ENCODE measurements at regions not wholly inside any gene's neighbourhood (a gene's known extent, or its start where the extent isn't known, plus 50 kb on each side); places are given as distances from the start of the nearest gene placed in this dataset.

- no peak for DNase-seq (ENCODE audit: extremely low read depth, low read depth)
- TF ChIP-seq CTCF (IDR thresholded peaks at IDR 0.05; ENCODE audit: low read depth, low read length): no peak
These were observed 153.4 kb upstream of the PTCH1 start for GRCh38 chr9:95670122-95670521.

GRCh38 chr9:95669253-95669652 lies 152.5 kb upstream of the PTCH1 start:
- TF ChIP-seq CTCF (IDR thresholded peaks at IDR 0.05; ENCODE audit: low read depth, low read length): no peak
- no peak for DNase-seq (ENCODE audit: extremely low read depth, low read depth)

- no peak for DNase-seq (ENCODE audit: extremely low read depth, low read depth)
- TF ChIP-seq CTCF (IDR thresholded peaks at IDR 0.05; ENCODE audit: low read depth, low read length): no peak
These were observed 151.0 kb upstream of the PTCH1 start for GRCh38 chr9:95667789-95668188.

GRCh38 chr9:95666785-95667155 lies 150.0 kb upstream of the PTCH1 start:
- DNase-seq (ENCODE audit: extremely low read depth, low read depth): no peak
- no peak for TF ChIP-seq CTCF (IDR thresholded peaks at IDR 0.05; ENCODE audit: low read depth, low read length)

- no peak for TF ChIP-seq CTCF (IDR thresholded peaks at IDR 0.05; ENCODE audit: low read depth, low read length)
- no peak for DNase-seq (ENCODE audit: extremely low read depth, low read depth)
These were observed 149.5 kb upstream of the PTCH1 start for GRCh38 chr9:95666096-95666784.

- no peak for DNase-seq (ENCODE audit: extremely low read depth, low read depth)
- TF ChIP-seq CTCF (IDR thresholded peaks at IDR 0.05; ENCODE audit: low read depth, low read length): no peak
These were observed 136.5 kb upstream of the PTCH1 start for GRCh38 chr9:95653246-95653645.

- no peak for TF ChIP-seq CTCF (IDR thresholded peaks at IDR 0.05; ENCODE audit: low read depth, low read length)
- DNase-seq (ENCODE audit: extremely low read depth, low read depth): no peak
These were observed 133.9 kb upstream of the PTCH1 start for GRCh38 chr9:95650720-95651119.

Measured in AG09319 (cell line).